Tibial nerve (tissue), 4 donors: ENCODE measurements at regions not wholly inside any gene's neighbourhood (a gene's known extent, or its start where the extent isn't known, plus 50 kb on each side); places are given as distances from the start of the nearest gene placed in this dataset.

ENCODE experiments used
- DNase-seq, 2 donors: peaks; one replicate each; pipeline ENCODE4 v3.0.0-alpha.2; 2019; ENCODE audit warnings: low spot score in 2 of 2
- H3K27ac ChIP-seq, 4 donors: fragments of 200-600 bp; sonication (generic) in 3 of 4; one replicate each; pipeline ENCODE4 v1.5.1; 2017 to 2019; ENCODE audit warnings: mild to moderate bottlenecking in 1 of 4
- H3K27me3 ChIP-seq, 2 donors: fragments of 200-600 bp; sonication (generic) in 1 of 2; one replicate each; pipeline versions ENCODE4 v1.5.1 to v1.6.0; 2017 to 2019
- H3K36me3 ChIP-seq, 3 donors: fragments of 200-600 bp; sonication (generic); one replicate each; pipeline ENCODE4 v1.5.1; 2018 to 2019
- H3K4me1 ChIP-seq, 4 donors: fragments of 200-600 bp; sonication (generic) in 3 of 4; one replicate each; pipeline ENCODE4 v1.5.1; 2017 to 2019
- H3K4me3 ChIP-seq, 4 donors: fragments of 200-600 bp; sonication (generic) in 3 of 4; one replicate each; pipeline ENCODE4 v1.5.1; 2017 to 2019; ENCODE audit warnings: mild to moderate bottlenecking in 1 of 4, moderate library complexity in 1 of 4
- H3K9me3 ChIP-seq, 4 donors: fragments of 200-600 bp; sonication (generic) in 3 of 4; one replicate each; pipeline ENCODE4 v1.5.1; 2017 to 2019
- CTCF ChIP-seq, 5 experiments: fragments of 200-600 bp in 3 of 5; fragments of 450-650 bp in 2 of 5; sonication (generic) in 3 of 5; IDR thresholded peaks; one replicate each; pipeline ENCODE4 v1.5.1; 2016 to 2019; ENCODE audit warnings: antibody characterized with exemption in 5 of 5, mild to moderate bottlenecking in 3 of 5, moderate library complexity in 2 of 5
- EP300 ChIP-seq, 2 donors: sonication (generic); formaldehyde crosslinking; IDR thresholded peaks; one replicate each; pipeline ENCODE4 v1.6.1; 2017; ENCODE audit warnings: antibody characterized with exemption in 2 of 2, mild to moderate bottlenecking in 1 of 2
- POLR2A ChIP-seq, 2 donors: fragments of 450-650 bp; IDR thresholded peaks; one replicate each; pipeline ENCODE4 v1.6.1; 2017; ENCODE audit warnings: antibody characterized with exemption in 2 of 2, mild to moderate bottlenecking in 2 of 2, moderate library complexity in 2 of 2
- WGBS, 2 donors: methylation state at CpG; one replicate each; pipeline ENCODE4 v1.1.5; 2018; 5-methylcytosine and 5-hydroxymethylcytosine counted together

GRCh38 chr20:10897336-10897735 is 223.5 kb upstream of the JAG1 start:
- TF ChIP-seq POLR2A (IDR thresholded peaks at IDR 0.05), result no peak
- no peak for TF ChIP-seq EP300 (IDR thresholded peaks at IDR 0.05)
- Histone ChIP-seq H3K27me3 (no peaks in the 10 kb centered on the region), H3K36me3 (no peaks in the 10 kb centered on the region), H3K4me3 (no peak overlapping the region), H3K27ac (no peak overlapping the region), H3K4me1 (peaks cover 0 to 7% (median 0%) of the 10 kb centered on the region in 4 donors), H3K9me3 (no peaks in the 10 kb centered on the region)
- DNase-seq, result no peak
- whole genome bisulfite sequencing, 2 donors, result 90 to 97% methylated on average over 1 of the region's 1 CpG

- no peak overlapping the region for H3K27ac ChIP-seq
- no peaks in the 10 kb centered on the region for H3K36me3 ChIP-seq
- TF ChIP-seq POLR2A (IDR thresholded peaks at IDR 0.05) (no peak), EP300 (IDR thresholded peaks at IDR 0.05) (peak in 1 of 2 donors; percentile 70), CTCF (IDR thresholded peaks at IDR 0.05) (no peak)
- no peak overlapping the region for H3K4me3 ChIP-seq
- H3K9me3 ChIP-seq, result no peaks in the 10 kb centered on the region
- H3K4me1 ChIP-seq, result peaks cover 0 to 19% (median 3%) of the 10 kb centered on the region in 4 donors
- WGBS, 2 donors, result 72 to 76% methylated on average over 1 of the region's 1 CpG
- H3K27me3 ChIP-seq, result no peaks in the 10 kb centered on the region
- DNase-seq, result no peak
These were observed 224.8 kb upstream of the JAG1 start for GRCh38 chr20:10898552-10898951.

GRCh38 chr20:10902174-10902573 is 228.4 kb upstream of the JAG1 start:
- Histone ChIP-seq H3K4me1 (peaks cover 0 to 19% (median 3%) of the 10 kb centered on the region in 4 donors), H3K27ac (no peak overlapping the region), H3K36me3 (no peaks in the 10 kb centered on the region), H3K27me3 (no peaks in the 10 kb centered on the region), H3K9me3 (no peaks in the 10 kb centered on the region), H3K4me3 (no peak overlapping the region)
- no peak for DNase-seq
- TF ChIP-seq EP300 (IDR thresholded peaks at IDR 0.05) (no peak), POLR2A (IDR thresholded peaks at IDR 0.05) (no peak), CTCF (IDR thresholded peaks at IDR 0.05) (no peak)
- WGBS, 2 donors, result 71 to 80% methylated on average over 1 of the region's 1 CpG

GRCh38 chr20:10902576-10903282 is 228.9 kb upstream of the JAG1 start:
- DNase-seq, result no peak
- no peak overlapping the region for H3K27ac ChIP-seq

GRCh38 chr20:10906834-10907233 is 233.0 kb upstream of the JAG1 start:
- H3K4me1 ChIP-seq, result peaks cover 0 to 32% (median 5%) of the 10 kb centered on the region in 4 donors
- WGBS, 2 donors, result 85% methylated on average over 2 of the region's 2 CpGs
- no peaks in the 10 kb centered on the region for H3K27me3 ChIP-seq
- H3K9me3 ChIP-seq, result no peaks in the 10 kb centered on the region
- H3K36me3 ChIP-seq, result no peaks in the 10 kb centered on the region
- no peak for DNase-seq
- H3K27ac ChIP-seq, result no peak overlapping the region
- TF ChIP-seq POLR2A (IDR thresholded peaks at IDR 0.05) (no peak), CTCF (IDR thresholded peaks at IDR 0.05) (no peak), EP300 (IDR thresholded peaks at IDR 0.05) (no peak)
- no peak overlapping the region for H3K4me3 ChIP-seq

More at GRCh38 chr20:10902576-10903282, 228.9 kb upstream of the JAG1 start:
- Histone ChIP-seq H3K27me3 (no peaks in the 10 kb centered on the region), H3K4me3 (no peak overlapping the region), H3K36me3 (no peaks in the 10 kb centered on the region), H3K9me3 (no peaks in the 10 kb centered on the region), H3K4me1 (peaks cover 0 to 19% (median 3%) of the 10 kb centered on the region in 4 donors)
- 16 to 38% methylated on average over 1 of the region's 1 CpG for WGBS, 2 donors
- TF ChIP-seq CTCF (IDR thresholded peaks at IDR 0.05) (no peak), EP300 (IDR thresholded peaks at IDR 0.05) (peak in 1 of 2 donors; percentile 36)
